GM12878 (cell line): ENCODE measurements at regions not wholly inside any gene's neighbourhood (a gene's known extent, or its start where the extent isn't known, plus 50 kb on each side); places are given as distances from the start of the nearest gene placed in this dataset.

Source experiments
- ASH2L ChIP-seq: fragments of 300-600, 200-600 bp; sonication (generic); IDR thresholded peaks from 2 replicates; pipeline ENCODE4 v1.6.1; 2017; ENCODE audit warnings: low read depth, mild to moderate bottlenecking, borderline replicate concordance
- BACH1 ChIP-seq: fragments of 450-650 bp; IDR thresholded peaks from 2 replicates; pipeline ENCODE4 v1.6.1; 2017; ENCODE audit warnings: mild to moderate bottlenecking, borderline replicate concordance
- BRCA1 ChIP-seq: IDR thresholded peaks from 2 replicates; pipeline ENCODE4 v1.6.1; 2011; ENCODE audit warnings: low read depth, low read length, improper control_type of control experiment
- CEBPZ ChIP-seq: fragments of 150-350 bp; IDR thresholded peaks from 2 replicates; pipeline ENCODE4 v1.6.1; 2016; ENCODE audit warnings: low read depth, low read length
- JUNB ChIP-seq: IDR thresholded peaks from 2 replicates; pipeline ENCODE4 v1.6.1; 2016; ENCODE audit warnings: antibody characterized with exemption, mild to moderate bottlenecking
- KAT2A ChIP-seq: conservative IDR thresholded peaks from 2 replicates; pipeline ENCODE4 v1.6.1; 2011; ENCODE audit warnings: low read depth, low read length; ENCODE audit not compliant: control insufficient read depth
- MYC ChIP-seq: IDR thresholded peaks from 2 replicates; pipeline ENCODE4 v1.6.1; 2011; ENCODE audit warnings: mild to moderate bottlenecking, low read length, moderate library complexity, inconsistent platforms; ENCODE audit not compliant: insufficient read depth, insufficient replicate concordance, insufficient read length, severe bottlenecking
- PAX8 ChIP-seq: fragments of 450-650 bp; IDR thresholded peaks from 2 replicates; pipeline ENCODE4 v1.6.1; 2017; ENCODE audit warnings: mild to moderate bottlenecking, moderate library complexity
- SMAD5 ChIP-seq: IDR thresholded peaks from 2 replicates; pipeline ENCODE4 v1.6.1; 2016; ENCODE audit warnings: antibody characterized with exemption, low read depth
- SP1 ChIP-seq: IDR thresholded peaks from one replicate; pipeline ENCODE4 v1.6.1; 2011; ENCODE audit warnings: low read depth, low read length
- WRNIP1 ChIP-seq: IDR thresholded peaks from 2 replicates; pipeline ENCODE4 v1.6.1; 2011; ENCODE audit warnings: low read depth, low read length, improper control_type of control experiment, borderline replicate concordance
- YBX1 ChIP-seq: fragments of 450-650 bp; IDR thresholded peaks from 2 replicates; pipeline ENCODE4 v1.6.1; 2016; ENCODE audit warnings: antibody characterized with exemption
- TF ChIP-seq, protein P1 (sequence below): fragments of 450-650 bp; formaldehyde crosslinking; IDR thresholded peaks from 2 replicates; pipeline ENCODE4 v1.4.0; 2022; ENCODE audit warnings: mild to moderate bottlenecking, moderate library complexity
- TF ChIP-seq, protein P2 (sequence below): fragments of 450-650 bp; IDR thresholded peaks from 2 replicates; pipeline ENCODE4 v1.6.1; 2017; ENCODE audit warnings: mild to moderate bottlenecking, moderate library complexity
- TF ChIP-seq, protein P3 (sequence below): fragments of 450-650 bp; formaldehyde crosslinking; IDR thresholded peaks from 2 replicates; pipeline ENCODE4 v1.4.0; 2020; ENCODE audit warnings: mild to moderate bottlenecking, moderate library complexity

DNA sequence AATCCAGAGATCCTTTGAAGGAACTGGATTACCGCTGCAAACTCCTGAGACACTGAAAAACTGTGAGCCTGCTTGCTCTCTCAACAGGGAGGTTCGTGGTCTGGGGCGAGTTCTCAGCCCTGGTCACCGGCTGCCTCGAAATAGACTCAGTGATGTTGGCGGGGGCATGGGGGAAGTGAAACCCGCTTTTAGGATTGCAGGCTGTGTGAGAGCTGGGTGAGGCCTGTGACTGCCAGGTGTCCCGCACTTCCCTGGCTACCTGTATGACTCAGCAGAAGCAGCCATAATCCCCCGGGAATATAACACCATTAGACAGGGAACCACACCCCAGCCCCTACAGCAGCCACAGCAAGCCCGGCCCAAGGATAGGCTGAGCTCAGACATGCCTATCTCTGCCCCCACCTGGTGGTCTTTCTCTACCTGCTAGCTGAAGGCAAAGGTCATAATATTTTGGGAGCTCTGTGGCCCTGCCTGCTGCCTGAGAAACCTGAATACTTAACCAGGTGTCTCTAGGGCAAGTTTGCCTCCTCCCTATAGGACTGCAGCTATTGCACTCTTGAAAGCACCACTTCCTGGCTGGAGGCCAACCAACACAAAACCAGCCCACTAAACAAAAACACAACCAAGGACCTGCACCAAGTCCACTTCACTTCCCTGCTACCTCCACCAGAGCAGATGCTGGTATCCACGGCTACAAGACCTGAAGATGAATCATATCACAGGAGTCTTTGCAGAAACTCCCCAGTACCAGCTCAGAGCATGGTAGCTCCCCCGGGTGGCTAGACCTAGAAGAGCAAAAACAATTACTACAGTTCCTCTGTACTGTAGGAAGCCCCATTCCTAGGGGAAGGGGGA, 202.0 kb downstream of the RRAGB start (continued):
- TF ChIP-seq, protein P1, sequence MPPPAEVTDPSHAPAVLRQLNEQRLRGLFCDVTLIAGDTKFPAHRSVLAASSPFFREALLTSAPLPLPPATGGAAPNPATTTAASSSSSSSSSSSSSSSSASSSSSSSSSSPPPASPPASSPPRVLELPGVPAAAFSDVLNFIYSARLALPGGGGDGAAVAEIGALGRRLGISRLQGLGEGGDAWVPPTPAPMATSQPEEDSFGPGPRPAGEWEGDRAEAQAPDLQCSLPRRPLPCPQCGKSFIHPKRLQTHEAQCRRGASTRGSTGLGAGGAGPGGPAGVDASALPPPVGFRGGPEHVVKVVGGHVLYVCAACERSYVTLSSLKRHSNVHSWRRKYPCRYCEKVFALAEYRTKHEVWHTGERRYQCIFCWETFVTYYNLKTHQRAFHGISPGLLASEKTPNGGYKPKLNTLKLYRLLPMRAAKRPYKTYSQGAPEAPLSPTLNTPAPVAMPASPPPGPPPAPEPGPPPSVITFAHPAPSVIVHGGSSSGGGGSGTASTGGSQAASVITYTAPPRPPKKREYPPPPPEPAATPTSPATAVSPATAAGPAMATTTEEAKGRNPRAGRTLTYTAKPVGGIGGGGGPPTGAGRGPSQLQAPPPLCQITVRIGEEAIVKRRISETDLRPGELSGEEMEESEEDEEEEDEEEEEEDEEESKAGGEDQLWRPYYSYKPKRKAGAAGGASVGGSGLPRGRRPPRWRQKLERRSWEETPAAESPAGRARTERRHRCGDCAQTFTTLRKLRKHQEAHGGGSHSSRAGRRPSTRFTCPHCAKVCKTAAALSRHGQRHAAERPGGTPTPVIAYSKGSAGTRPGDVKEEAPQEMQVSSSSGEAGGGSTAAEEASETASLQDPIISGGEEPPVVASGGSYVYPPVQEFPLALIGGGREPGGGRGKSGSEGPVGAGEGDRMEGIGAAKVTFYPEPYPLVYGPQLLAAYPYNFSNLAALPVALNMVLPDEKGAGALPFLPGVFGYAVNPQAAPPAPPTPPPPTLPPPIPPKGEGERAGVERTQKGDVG = no peak
- TF ChIP-seq KAT2A (no peak), SMAD5 (no peak), SP1 (no peak), BACH1 (peak; percentile 96), BRCA1 (no peak), YBX1 (no peak), JUNB (peak; percentile 87), CEBPZ (no peak), PAX8 (no peak), ASH2L (no peak; the same call in 1 of the 2 replicates), WRNIP1 (no peak), MYC (no peak)
- TF ChIP-seq, protein P2, sequence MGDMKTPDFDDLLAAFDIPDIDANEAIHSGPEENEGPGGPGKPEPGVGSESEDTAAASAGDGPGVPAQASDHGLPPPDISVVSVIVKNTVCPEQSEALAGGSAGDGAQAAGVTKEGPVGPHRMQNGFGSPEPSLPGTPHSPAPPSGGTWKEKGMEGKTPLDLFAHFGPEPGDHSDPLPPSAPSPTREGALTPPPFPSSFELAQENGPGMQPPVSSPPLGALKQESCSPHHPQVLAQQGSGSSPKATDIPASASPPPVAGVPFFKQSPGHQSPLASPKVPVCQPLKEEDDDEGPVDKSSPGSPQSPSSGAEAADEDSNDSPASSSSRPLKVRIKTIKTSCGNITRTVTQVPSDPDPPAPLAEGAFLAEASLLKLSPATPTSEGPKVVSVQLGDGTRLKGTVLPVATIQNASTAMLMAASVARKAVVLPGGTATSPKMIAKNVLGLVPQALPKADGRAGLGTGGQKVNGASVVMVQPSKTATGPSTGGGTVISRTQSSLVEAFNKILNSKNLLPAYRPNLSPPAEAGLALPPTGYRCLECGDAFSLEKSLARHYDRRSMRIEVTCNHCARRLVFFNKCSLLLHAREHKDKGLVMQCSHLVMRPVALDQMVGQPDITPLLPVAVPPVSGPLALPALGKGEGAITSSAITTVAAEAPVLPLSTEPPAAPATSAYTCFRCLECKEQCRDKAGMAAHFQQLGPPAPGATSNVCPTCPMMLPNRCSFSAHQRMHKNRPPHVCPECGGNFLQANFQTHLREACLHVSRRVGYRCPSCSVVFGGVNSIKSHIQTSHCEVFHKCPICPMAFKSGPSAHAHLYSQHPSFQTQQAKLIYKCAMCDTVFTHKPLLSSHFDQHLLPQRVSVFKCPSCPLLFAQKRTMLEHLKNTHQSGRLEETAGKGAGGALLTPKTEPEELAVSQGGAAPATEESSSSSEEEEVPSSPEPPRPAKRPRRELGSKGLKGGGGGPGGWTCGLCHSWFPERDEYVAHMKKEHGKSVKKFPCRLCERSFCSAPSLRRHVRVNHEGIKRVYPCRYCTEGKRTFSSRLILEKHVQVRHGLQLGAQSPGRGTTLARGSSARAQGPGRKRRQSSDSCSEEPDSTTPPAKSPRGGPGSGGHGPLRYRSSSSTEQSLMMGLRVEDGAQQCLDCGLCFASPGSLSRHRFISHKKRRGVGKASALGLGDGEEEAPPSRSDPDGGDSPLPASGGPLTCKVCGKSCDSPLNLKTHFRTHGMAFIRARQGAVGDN = no peak
- TF ChIP-seq, protein P3, sequence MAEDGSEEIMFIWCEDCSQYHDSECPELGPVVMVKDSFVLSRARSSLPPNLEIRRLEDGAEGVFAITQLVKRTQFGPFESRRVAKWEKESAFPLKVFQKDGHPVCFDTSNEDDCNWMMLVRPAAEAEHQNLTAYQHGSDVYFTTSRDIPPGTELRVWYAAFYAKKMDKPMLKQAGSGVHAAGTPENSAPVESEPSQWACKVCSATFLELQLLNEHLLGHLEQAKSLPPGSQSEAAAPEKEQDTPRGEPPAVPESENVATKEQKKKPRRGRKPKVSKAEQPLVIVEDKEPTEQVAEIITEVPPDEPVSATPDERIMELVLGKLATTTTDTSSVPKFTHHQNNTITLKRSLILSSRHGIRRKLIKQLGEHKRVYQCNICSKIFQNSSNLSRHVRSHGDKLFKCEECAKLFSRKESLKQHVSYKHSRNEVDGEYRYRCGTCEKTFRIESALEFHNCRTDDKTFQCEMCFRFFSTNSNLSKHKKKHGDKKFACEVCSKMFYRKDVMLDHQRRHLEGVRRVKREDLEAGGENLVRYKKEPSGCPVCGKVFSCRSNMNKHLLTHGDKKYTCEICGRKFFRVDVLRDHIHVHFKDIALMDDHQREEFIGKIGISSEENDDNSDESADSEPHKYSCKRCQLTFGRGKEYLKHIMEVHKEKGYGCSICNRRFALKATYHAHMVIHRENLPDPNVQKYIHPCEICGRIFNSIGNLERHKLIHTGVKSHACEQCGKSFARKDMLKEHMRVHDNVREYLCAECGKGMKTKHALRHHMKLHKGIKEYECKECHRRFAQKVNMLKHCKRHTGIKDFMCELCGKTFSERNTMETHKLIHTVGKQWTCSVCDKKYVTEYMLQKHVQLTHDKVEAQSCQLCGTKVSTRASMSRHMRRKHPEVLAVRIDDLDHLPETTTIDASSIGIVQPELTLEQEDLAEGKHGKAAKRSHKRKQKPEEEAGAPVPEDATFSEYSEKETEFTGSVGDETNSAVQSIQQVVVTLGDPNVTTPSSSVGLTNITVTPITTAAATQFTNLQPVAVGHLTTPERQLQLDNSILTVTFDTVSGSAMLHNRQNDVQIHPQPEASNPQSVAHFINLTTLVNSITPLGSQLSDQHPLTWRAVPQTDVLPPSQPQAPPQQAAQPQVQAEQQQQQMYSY = no peak
